Natural killer cell treated with Interleukin-12 subunit alpha and Interleukin-12 subunit beta and Interleukin-15 and Interleukin-18, amount 100 ng/mL, for 72 hours (primary cell): ENCODE measurements at regions not wholly inside any gene's neighbourhood (a gene's known extent, or its start where the extent isn't known, plus 50 kb on each side); places are given as distances from the start of the nearest gene placed in this dataset.
A peak's percentile ranks its signal among the peaks of the same experiment; 100 is the strongest.
"Not testable (repeated sequence)": the region's sequence is repeated elsewhere in the genome, so short reads cannot be mapped to it uniquely, and the experiment has no call there.

Experiments used
- ATAC-seq, 2 donors: fragments of 150-1000 bp; cut with Tn5 transposase in 1 of 2; sonication (Bioruptor Pico), chemical (Tn5 transposase) in 1 of 2; 2 replicates each; pipeline ENCODE4 v1.10.0; 2021
- DNase-seq: peaks from one replicate; pipeline ENCODE4 v3.0.0; 2022; ENCODE audit warnings: low spot score
- H3K27ac Mint-ChIP-seq, 2 donors: 1 replicate in 1 of 2; 2 replicates in 1 of 2; pipeline ENCODE4 v1.8.0; 2022; ENCODE audit warnings: mixed read lengths in 2 of 2, mild to moderate bottlenecking in 1 of 2, moderate library complexity in 1 of 2
- H3K27me3 Mint-ChIP-seq, 2 donors: 1 replicate in 1 of 2; 2 replicates in 1 of 2; pipeline ENCODE4 v1.8.0; 2022; ENCODE audit warnings: mixed read lengths in 2 of 2
- H3K36me3 Mint-ChIP-seq: one replicate; pipeline ENCODE4 v1.8.0; 2022; ENCODE audit warnings: mixed read lengths
- H3K4me1 Mint-ChIP-seq, 2 donors: 1 replicate in 1 of 2; 2 replicates in 1 of 2; pipeline ENCODE4 v1.8.0; 2022; ENCODE audit warnings: low read depth in 2 of 2, mixed read lengths in 2 of 2, mild to moderate bottlenecking in 1 of 2
- H3K4me3 Mint-ChIP-seq: one replicate; pipeline ENCODE4 v1.8.0; 2022; ENCODE audit warnings: mixed read lengths
- H3K9me3 Mint-ChIP-seq: 2 replicates; pipeline ENCODE4 v1.8.0; 2022; ENCODE audit warnings: mixed read lengths

GRCh38 chr7:19519443-19520021 is 189.3 kb downstream of the POLR1F start:
- DNase-seq (no peak), ATAC-seq (no peak)
- Mint-ChIP-seq H3K9me3 (peaks cover 16% of the 10 kb centered on the region), H3K4me3 (no peak overlapping the region), H3K27me3 (peaks cover 0 to 2% of the 10 kb centered on the region in 2 donors), H3K36me3 (peaks cover 6% of the 10 kb centered on the region), H3K27ac (no peak overlapping the region), H3K4me1 (no peaks in the 10 kb centered on the region)

DNA sequence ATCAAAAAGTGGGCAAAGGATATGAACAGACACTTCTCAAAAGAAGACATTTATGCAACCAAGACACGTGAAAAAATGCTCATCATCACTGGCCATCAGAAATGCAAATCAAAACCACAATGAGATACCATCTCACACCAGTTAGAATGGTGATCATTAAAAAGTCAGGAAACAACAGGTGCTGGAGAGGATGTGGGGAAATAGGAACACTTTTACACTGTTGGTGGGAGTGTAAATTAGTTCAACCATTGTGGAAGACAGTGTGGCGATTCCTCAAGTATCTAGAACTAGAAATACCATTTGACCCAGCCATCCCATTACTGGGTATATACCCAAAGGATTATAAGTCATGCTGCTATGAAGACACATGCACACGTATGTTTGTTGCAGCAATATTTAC is 191.3 kb downstream of the POLR1F start:
- H3K27me3 Mint-ChIP-seq, H3K27ac Mint-ChIP-seq: not testable (repeated sequence)

DNA sequence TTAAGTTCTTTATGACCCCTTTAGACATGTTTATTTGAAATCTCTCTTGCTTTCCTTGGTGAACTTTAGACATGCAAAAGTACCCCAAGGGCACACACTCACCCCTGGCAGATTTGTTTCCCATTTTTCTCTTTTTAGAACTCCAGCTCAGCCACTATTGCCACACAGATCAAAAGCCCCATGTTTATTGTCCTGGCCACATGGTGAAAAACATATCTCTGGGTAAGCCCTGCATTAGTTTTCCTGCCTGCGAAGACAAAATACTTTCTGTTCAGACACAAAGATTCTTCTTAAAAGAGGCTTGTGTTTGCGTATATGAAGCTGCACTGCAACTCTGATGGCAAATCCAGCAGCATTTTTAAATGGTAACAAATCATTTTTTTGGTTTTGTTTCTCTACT is 200.0 kb downstream of the POLR1F start:
- no peak overlapping the region for H3K4me3 Mint-ChIP-seq
- ATAC-seq (no peak), DNase-seq (no peak)
- H3K27me3 Mint-ChIP-seq, result no peaks in the 10 kb centered on the region
- H3K27ac Mint-ChIP-seq, result no peak overlapping the region
- no peaks in the 10 kb centered on the region for H3K9me3 Mint-ChIP-seq
- no peaks in the 10 kb centered on the region for H3K4me1 Mint-ChIP-seq
- H3K36me3 Mint-ChIP-seq, result no peaks in the 10 kb centered on the region

More for the DNA sequence above, 191.3 kb downstream of the POLR1F start:
- H3K9me3 Mint-ChIP-seq, result peaks cover 18% of the 10 kb centered on the region
- not testable (repeated sequence) for H3K4me1 Mint-ChIP-seq, ATAC-seq, H3K4me3 Mint-ChIP-seq, DNase-seq, H3K36me3 Mint-ChIP-seq

DNA sequence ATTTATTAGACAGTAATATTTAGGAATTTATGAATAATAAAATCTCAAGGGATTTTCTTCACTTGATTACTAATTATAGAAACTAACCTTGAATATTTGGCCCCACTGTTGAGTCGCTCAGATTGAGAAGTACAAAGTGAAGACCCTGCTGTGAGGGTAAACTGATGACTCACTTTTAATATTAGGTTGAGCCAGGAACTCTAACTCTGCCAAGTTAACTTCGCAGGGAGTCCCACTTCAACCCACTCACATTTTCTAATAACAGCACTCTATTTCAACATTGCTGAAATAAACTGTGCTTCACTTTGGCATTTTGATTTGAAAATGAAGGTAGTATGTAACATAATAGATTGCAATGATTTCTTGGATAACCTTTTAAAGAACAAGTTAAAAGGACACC is 200.7 kb downstream of the POLR1F start:
- Mint-ChIP-seq H3K27ac (no peak overlapping the region), H3K27me3 (no peaks in the 10 kb centered on the region), H3K4me3 (no peak overlapping the region), H3K36me3 (no peaks in the 10 kb centered on the region), H3K4me1 (no peaks in the 10 kb centered on the region), H3K9me3 (no peaks in the 10 kb centered on the region)
- DNase-seq (no peak), ATAC-seq (no peak)

DNA sequence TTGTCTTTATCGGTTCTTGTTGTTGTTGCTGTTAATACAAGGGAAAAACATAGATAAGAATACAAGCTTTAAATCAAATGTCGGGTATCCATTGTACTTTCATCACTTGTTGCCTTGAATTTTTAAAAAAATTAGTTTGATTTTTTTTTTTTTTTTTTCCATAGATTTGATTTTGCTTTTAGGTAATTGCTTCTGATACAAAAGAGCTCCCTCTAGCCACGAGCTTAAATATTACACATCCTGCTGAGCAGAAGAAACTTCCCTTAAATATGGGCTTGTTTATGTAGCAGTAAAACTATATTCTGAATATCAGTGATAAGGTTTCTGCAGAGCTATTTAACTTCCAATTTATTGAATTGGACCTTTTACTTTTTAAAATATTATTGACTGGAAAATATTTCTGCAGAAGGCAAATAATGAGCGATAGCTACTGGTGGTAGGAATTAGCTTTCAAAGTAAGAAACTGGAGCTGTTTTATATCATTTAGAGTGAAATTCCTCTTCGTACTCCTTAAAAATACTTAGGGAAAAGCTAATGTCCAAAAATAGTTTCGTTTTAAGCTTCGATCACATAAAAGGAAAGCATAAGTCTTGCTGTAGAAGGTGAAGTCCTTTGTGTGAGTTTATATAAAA is 216.9 kb downstream of the POLR1F start:
- Mint-ChIP-seq H3K27me3 (peaks cover 0 to 1% of the 10 kb centered on the region in 2 donors), H3K4me1 (no peaks in the 10 kb centered on the region), H3K27ac (no peak overlapping the region), H3K36me3 (no peaks in the 10 kb centered on the region), H3K4me3 (no peak overlapping the region), H3K9me3 (peaks cover 2% of the 10 kb centered on the region)
- no peak for ATAC-seq
- no peak for DNase-seq

DNA sequence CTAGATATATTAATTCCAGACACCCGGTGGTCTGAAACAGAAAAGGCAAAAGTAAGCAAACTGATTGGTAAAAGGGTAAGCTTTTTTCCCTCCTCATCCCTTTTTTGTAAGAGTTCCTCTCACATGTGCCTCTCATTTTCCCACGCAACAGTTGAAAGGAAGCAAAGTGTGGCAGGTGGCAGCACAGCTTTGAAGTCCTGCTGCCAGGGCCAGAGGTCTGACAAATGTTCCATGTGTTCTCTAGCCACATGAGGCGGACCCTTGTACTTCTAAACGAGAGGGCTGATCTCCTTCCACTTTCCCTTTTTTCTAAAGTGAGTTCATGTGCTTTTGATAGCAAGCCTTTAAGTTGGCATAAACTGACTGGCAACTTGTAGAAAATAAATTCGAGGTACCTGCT is 217.5 kb downstream of the POLR1F start:
- no peak overlapping the region for H3K27ac Mint-ChIP-seq
- H3K36me3 Mint-ChIP-seq, result no peaks in the 10 kb centered on the region
- peaks cover 0 to 2% of the 10 kb centered on the region in 2 donors for H3K27me3 Mint-ChIP-seq
- no peak for DNase-seq
- no peaks in the 10 kb centered on the region for H3K4me1 Mint-ChIP-seq
- ATAC-seq, result no peak
- H3K4me3 Mint-ChIP-seq, result no peak overlapping the region
- peaks cover 3% of the 10 kb centered on the region for H3K9me3 Mint-ChIP-seq

DNA sequence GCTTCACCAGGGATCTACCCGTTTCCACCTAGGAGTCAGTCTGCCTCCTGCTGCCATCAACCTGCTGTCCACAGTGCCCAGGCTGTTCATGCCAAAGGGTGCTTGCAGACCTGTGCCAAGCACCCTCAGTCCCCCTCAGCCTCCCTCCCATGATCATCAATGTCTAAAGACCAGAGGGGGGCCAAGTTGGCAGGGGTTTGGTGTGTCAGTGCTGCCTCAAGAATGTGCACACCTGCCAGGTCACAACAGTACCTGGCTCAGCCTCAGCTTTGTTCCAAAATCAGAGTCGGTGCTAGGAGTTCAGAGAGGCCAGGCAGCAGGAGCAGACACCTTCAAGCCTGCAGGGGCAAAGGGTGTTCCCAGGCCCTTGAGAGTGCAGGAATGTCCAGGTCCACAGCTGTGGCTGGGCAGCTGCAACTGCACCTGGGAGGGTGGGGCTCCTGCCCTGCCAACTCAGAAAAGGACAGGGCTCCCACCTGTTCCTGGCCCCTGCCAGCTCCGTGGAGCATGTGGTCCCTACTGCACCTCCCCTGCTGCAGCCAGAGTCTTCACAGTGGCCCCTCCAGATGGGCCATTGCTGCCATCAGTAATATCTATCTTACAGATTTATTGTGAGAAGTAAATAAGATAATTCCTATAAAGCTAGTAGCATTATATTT is 219.5 kb downstream of the POLR1F start:
- Mint-ChIP-seq H3K4me3 (no peak overlapping the region), H3K27ac (no peak overlapping the region), H3K36me3 (no peaks in the 10 kb centered on the region), H3K4me1 (no peaks in the 10 kb centered on the region), H3K9me3 (peaks cover 3% of the 10 kb centered on the region), H3K27me3 (peaks cover 0 to 2% of the 10 kb centered on the region in 2 donors)
- no peak for DNase-seq
- ATAC-seq, result peak; percentile 24 to 48

GRCh38 chr7:19488056-19488455 is 220.8 kb downstream of the POLR1F start:
- ATAC-seq, result peak in 1 of 2 donors; percentile 24
- Mint-ChIP-seq H3K9me3 (peaks cover 3% of the 10 kb centered on the region), H3K4me1 (no peaks in the 10 kb centered on the region)

GRCh38 chr7:19482628-19483027 is 226.2 kb downstream of the POLR1F start:
- ATAC-seq, result no peak
- Mint-ChIP-seq H3K36me3 (no peaks in the 10 kb centered on the region), H3K4me3 (no peak overlapping the region), H3K27ac (no peak overlapping the region), H3K27me3 (peaks cover 0 to 7% of the 10 kb centered on the region in 2 donors), H3K4me1 (no peaks in the 10 kb centered on the region), H3K9me3 (peaks cover 10% of the 10 kb centered on the region)
- no peak for DNase-seq

More at GRCh38 chr7:19488056-19488455, 220.8 kb downstream of the POLR1F start:
- Mint-ChIP-seq H3K4me3 (no peak overlapping the region), H3K36me3 (no peaks in the 10 kb centered on the region), H3K27me3 (peaks cover 0 to 2% of the 10 kb centered on the region in 2 donors), H3K27ac (no peak overlapping the region)
- no peak for DNase-seq

- no peak for DNase-seq
Measured at GRCh38 chr7:19480383-19480782, 228.5 kb downstream of the POLR1F start.

DNA sequence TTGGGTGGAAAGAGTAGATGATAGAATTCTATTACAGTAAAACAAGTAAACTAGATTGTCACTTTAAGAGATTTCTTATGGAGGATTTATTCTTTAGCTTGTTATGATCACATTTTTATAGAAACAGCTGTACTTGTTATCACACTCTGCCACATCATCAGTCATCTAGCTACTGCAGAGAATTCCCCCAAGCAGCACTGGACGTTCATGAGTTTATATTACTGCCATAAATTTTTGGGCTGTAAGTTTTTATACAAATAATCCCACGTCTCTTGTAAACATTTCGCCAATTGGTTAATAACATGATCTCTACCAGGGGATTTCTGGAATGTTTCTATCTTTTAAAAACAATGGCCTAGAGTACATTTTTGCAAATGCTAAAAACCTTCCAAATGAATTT is 238.8 kb downstream of the POLR1F start:
- Mint-ChIP-seq H3K9me3 (no peaks in the 10 kb centered on the region), H3K4me1 (no peaks in the 10 kb centered on the region), H3K4me3 (no peak overlapping the region), H3K27me3 (peaks cover 0 to 2% of the 10 kb centered on the region in 2 donors), H3K36me3 (no peaks in the 10 kb centered on the region), H3K27ac (no peak overlapping the region)
- ATAC-seq (no peak), DNase-seq (no peak)

More at GRCh38 chr7:19480383-19480782, 228.5 kb downstream of the POLR1F start:
- Mint-ChIP-seq H3K9me3 (peaks cover 7% of the 10 kb centered on the region), H3K27me3 (peaks cover 0 to 5% of the 10 kb centered on the region in 2 donors), H3K4me3 (no peak overlapping the region), H3K36me3 (no peaks in the 10 kb centered on the region), H3K4me1 (no peaks in the 10 kb centered on the region), H3K27ac (no peak overlapping the region)
- no peak for ATAC-seq

- Mint-ChIP-seq H3K27me3 (peaks cover 0 to 2% of the 10 kb centered on the region in 2 donors), H3K4me1 (no peaks in the 10 kb centered on the region), H3K4me3 (no peak overlapping the region), H3K9me3 (no peaks in the 10 kb centered on the region), H3K27ac (no peak overlapping the region), H3K36me3 (no peaks in the 10 kb centered on the region)
- ATAC-seq (no peak), DNase-seq (no peak)
Measured at GRCh38 chr7:19465861-19466260, 243.0 kb downstream of the POLR1F start.

DNA sequence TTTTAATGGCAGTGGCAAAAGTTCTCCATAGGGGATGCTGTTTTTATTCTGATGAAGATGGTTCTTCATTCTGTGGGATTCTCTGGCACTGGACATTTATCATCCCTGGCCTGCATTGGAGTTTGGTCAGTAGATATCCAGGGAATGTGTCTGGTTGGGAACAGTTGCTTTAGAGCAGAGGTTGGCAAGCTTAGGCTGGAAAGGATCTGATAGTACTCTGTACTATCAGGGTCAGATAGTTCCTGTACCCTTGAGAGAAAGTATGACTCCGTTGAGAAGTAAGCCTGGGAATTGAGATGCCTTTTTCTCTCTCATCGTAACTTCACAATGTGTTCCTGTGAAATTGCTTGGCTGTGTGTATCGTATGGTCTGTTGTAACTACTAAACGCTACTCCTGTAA is 244.1 kb downstream of the POLR1F start:
- Mint-ChIP-seq H3K4me1 (no peaks in the 10 kb centered on the region), H3K4me3 (no peak overlapping the region), H3K9me3 (no peaks in the 10 kb centered on the region), H3K36me3 (no peaks in the 10 kb centered on the region), H3K27me3 (no peaks in the 10 kb centered on the region), H3K27ac (no peak overlapping the region)
- ATAC-seq (no peak), DNase-seq (no peak)

DNA sequence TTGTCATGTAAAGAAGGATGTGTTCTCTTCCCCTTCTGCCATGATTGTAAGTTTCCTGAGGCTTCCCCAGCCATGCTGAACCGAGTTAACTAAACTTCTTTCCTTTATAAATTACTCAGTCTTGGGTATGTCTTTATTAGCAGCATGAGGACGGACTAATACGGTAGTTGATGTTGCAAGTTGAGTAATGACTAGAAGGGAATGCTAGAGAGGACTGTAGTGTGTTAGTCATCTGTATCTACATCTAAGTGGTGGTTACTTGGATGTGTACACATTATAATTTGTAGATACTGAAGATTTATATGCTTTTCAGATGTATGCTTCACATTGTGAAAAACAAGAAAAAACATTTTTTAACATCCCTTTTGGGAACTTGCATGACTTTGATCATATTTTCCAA is 244.6 kb downstream of the POLR1F start:
- ATAC-seq (no peak), DNase-seq (no peak)
- no peaks in the 10 kb centered on the region for H3K36me3 Mint-ChIP-seq
- H3K27me3 Mint-ChIP-seq, result no peaks in the 10 kb centered on the region
- H3K27ac Mint-ChIP-seq, result no peak overlapping the region
- H3K4me3 Mint-ChIP-seq, result no peak overlapping the region
- H3K9me3 Mint-ChIP-seq, result no peaks in the 10 kb centered on the region
- H3K4me1 Mint-ChIP-seq, result no peaks in the 10 kb centered on the region
